Tibial nerve (tissue), 4 donors: ENCODE measurements at regions not wholly inside any gene's neighbourhood (a gene's known extent, or its start where the extent isn't known, plus 50 kb on each side); places are given as distances from the start of the nearest gene placed in this dataset.

ENCODE experiments used
- EP300 ChIP-seq, 2 donors: sonication (generic); formaldehyde crosslinking; IDR thresholded peaks; one replicate each; pipeline ENCODE4 v1.6.1; 2017; ENCODE audit warnings: antibody characterized with exemption in 2 of 2, mild to moderate bottlenecking in 1 of 2
- POLR2A ChIP-seq, 2 donors: fragments of 450-650 bp; IDR thresholded peaks; one replicate each; pipeline ENCODE4 v1.6.1; 2017; ENCODE audit warnings: antibody characterized with exemption in 2 of 2, mild to moderate bottlenecking in 2 of 2, moderate library complexity in 2 of 2
- TF ChIP-seq, protein P1 (sequence below), 5 experiments: fragments of 200-600 bp in 3 of 5; fragments of 450-650 bp in 2 of 5; sonication (generic) in 3 of 5; IDR thresholded peaks; one replicate each; pipeline ENCODE4 v1.5.1; 2016 to 2019; ENCODE audit warnings: antibody characterized with exemption in 5 of 5, mild to moderate bottlenecking in 3 of 5, moderate library complexity in 2 of 5

- TF ChIP-seq, protein P1, sequence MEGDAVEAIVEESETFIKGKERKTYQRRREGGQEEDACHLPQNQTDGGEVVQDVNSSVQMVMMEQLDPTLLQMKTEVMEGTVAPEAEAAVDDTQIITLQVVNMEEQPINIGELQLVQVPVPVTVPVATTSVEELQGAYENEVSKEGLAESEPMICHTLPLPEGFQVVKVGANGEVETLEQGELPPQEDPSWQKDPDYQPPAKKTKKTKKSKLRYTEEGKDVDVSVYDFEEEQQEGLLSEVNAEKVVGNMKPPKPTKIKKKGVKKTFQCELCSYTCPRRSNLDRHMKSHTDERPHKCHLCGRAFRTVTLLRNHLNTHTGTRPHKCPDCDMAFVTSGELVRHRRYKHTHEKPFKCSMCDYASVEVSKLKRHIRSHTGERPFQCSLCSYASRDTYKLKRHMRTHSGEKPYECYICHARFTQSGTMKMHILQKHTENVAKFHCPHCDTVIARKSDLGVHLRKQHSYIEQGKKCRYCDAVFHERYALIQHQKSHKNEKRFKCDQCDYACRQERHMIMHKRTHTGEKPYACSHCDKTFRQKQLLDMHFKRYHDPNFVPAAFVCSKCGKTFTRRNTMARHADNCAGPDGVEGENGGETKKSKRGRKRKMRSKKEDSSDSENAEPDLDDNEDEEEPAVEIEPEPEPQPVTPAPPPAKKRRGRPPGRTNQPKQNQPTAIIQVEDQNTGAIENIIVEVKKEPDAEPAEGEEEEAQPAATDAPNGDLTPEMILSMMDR (IDR thresholded peaks at IDR 0.05), result no peak
- TF ChIP-seq POLR2A (IDR thresholded peaks at IDR 0.05) (no peak), EP300 (IDR thresholded peaks at IDR 0.05) (no peak)
Observed at GRCh38 chr12:47558625-47559345, 147.0 kb downstream of the RPAP3 start.
